ENCODE measurements at regions not wholly inside any gene's neighbourhood (a gene's known extent, or its start where the extent isn't known, plus 50 kb on each side); places are given as distances from the start of the nearest gene placed in this dataset.

GRCh38 chr21:35625576-35625975, 434.8 kb downstream of the SETD4 start:
- Histone ChIP-seq H3K27me3 (ENCODE audit: control insufficient read depth in 1 of 2, insufficient read depth in 2 of 2, low read length in 2 of 2) (no peaks in the 10 kb centered on the region), H3K9me3 (ENCODE audit: control insufficient read depth in 2 of 2, low read length in 2 of 2) (no peaks in the 10 kb centered on the region), H3K36me3 (ENCODE audit: control insufficient read depth in 2 of 2, insufficient read depth in 2 of 2, low read length in 2 of 2) (no peaks in the 10 kb centered on the region), H3K27ac (ENCODE audit: low read length) (no peak overlapping the region), H3K9ac (ENCODE audit: low read length in 2 of 2) (no peak overlapping the region), H3K4me3 (ENCODE audit: low read length in 2 of 2) (no peak overlapping the region), H3K4me1 (ENCODE audit: control insufficient read depth, insufficient read depth, low read length) (no peaks in the 10 kb centered on the region)

- no peaks in the 10 kb centered on the region for H3K36me3 ChIP-seq (ENCODE audit: control insufficient read depth in 2 of 2, insufficient read depth in 2 of 2, low read length in 2 of 2)
- H3K27ac ChIP-seq (ENCODE audit: low read length): no peak overlapping the region
- H3K4me1 ChIP-seq (ENCODE audit: control insufficient read depth, insufficient read depth, low read length): no peaks in the 10 kb centered on the region
- no peaks in the 10 kb centered on the region for H3K9me3 ChIP-seq (ENCODE audit: control insufficient read depth in 2 of 2, low read length in 2 of 2)
- no peak overlapping the region for H3K4me3 ChIP-seq (ENCODE audit: low read length in 2 of 2)
- H3K27me3 ChIP-seq (ENCODE audit: control insufficient read depth in 1 of 2, insufficient read depth in 2 of 2, low read length in 2 of 2): no peaks in the 10 kb centered on the region
- H3K9ac ChIP-seq (ENCODE audit: low read length in 2 of 2): no peak overlapping the region
Observed at GRCh38 chr21:35624901-35625300, 435.4 kb downstream of the SETD4 start.

- H3K4me3 ChIP-seq (ENCODE audit: low read length in 2 of 2): no peak overlapping the region
- H3K27me3 ChIP-seq (ENCODE audit: control insufficient read depth in 1 of 2, insufficient read depth in 2 of 2, low read length in 2 of 2): no peaks in the 10 kb centered on the region
- H3K9ac ChIP-seq (ENCODE audit: low read length in 2 of 2): no peak overlapping the region
Observed at GRCh38 chr21:35622612-35623011, 437.7 kb downstream of the SETD4 start.

GRCh38 chr21:35619184-35619583, 441.1 kb downstream of the SETD4 start:
- no peak overlapping the region for H3K4me3 ChIP-seq (ENCODE audit: low read length in 2 of 2)
- H3K4me1 ChIP-seq (ENCODE audit: control insufficient read depth, insufficient read depth, low read length): no peaks in the 10 kb centered on the region
- H3K36me3 ChIP-seq (ENCODE audit: control insufficient read depth in 2 of 2, insufficient read depth in 2 of 2, low read length in 2 of 2): no peaks in the 10 kb centered on the region
- H3K9me3 ChIP-seq (ENCODE audit: control insufficient read depth in 2 of 2, low read length in 2 of 2): no peaks in the 10 kb centered on the region
- H3K9ac ChIP-seq (ENCODE audit: low read length in 2 of 2): no peak overlapping the region
- H3K27me3 ChIP-seq (ENCODE audit: control insufficient read depth in 1 of 2, insufficient read depth in 2 of 2, low read length in 2 of 2): peaks cover 0 to 4% of the 10 kb centered on the region in 2 donors
- H3K27ac ChIP-seq (ENCODE audit: low read length): no peak overlapping the region

More at GRCh38 chr21:35622612-35623011, 437.7 kb downstream of the SETD4 start:
- no peaks in the 10 kb centered on the region for H3K9me3 ChIP-seq (ENCODE audit: control insufficient read depth in 2 of 2, low read length in 2 of 2)
- no peak overlapping the region for H3K27ac ChIP-seq (ENCODE audit: low read length)
- no peaks in the 10 kb centered on the region for H3K36me3 ChIP-seq (ENCODE audit: control insufficient read depth in 2 of 2, insufficient read depth in 2 of 2, low read length in 2 of 2)
- H3K4me1 ChIP-seq (ENCODE audit: control insufficient read depth, insufficient read depth, low read length): no peaks in the 10 kb centered on the region

GRCh38 chr21:35617491-35617890, 442.8 kb downstream of the SETD4 start:
- Histone ChIP-seq H3K27ac (ENCODE audit: low read length) (no peak overlapping the region), H3K4me1 (ENCODE audit: control insufficient read depth, insufficient read depth, low read length) (no peaks in the 10 kb centered on the region), H3K27me3 (ENCODE audit: control insufficient read depth in 1 of 2, insufficient read depth in 2 of 2, low read length in 2 of 2) (peaks cover 0 to 5% of the 10 kb centered on the region in 2 donors), H3K4me3 (ENCODE audit: low read length in 2 of 2) (no peak overlapping the region), H3K9ac (ENCODE audit: low read length in 2 of 2) (no peak overlapping the region), H3K9me3 (ENCODE audit: control insufficient read depth in 2 of 2, low read length in 2 of 2) (no peaks in the 10 kb centered on the region), H3K36me3 (ENCODE audit: control insufficient read depth in 2 of 2, insufficient read depth in 2 of 2, low read length in 2 of 2) (no peaks in the 10 kb centered on the region)

- Histone ChIP-seq H3K4me1 (ENCODE audit: control insufficient read depth, insufficient read depth, low read length) (no peaks in the 10 kb centered on the region), H3K9ac (ENCODE audit: low read length in 2 of 2) (no peak overlapping the region), H3K36me3 (ENCODE audit: control insufficient read depth in 2 of 2, insufficient read depth in 2 of 2, low read length in 2 of 2) (no peaks in the 10 kb centered on the region), H3K9me3 (ENCODE audit: control insufficient read depth in 2 of 2, low read length in 2 of 2) (no peaks in the 10 kb centered on the region), H3K27ac (ENCODE audit: low read length) (no peak overlapping the region), H3K4me3 (ENCODE audit: low read length in 2 of 2) (no peak overlapping the region), H3K27me3 (ENCODE audit: control insufficient read depth in 1 of 2, insufficient read depth in 2 of 2, low read length in 2 of 2) (peaks cover 0 to 5% of the 10 kb centered on the region in 2 donors)
Observed at GRCh38 chr21:35616090-35616489, 444.2 kb downstream of the SETD4 start.

- H3K9me3 ChIP-seq (ENCODE audit: control insufficient read depth in 2 of 2, low read length in 2 of 2): no peaks in the 10 kb centered on the region
- H3K4me3 ChIP-seq (ENCODE audit: low read length in 2 of 2): no peak overlapping the region
- no peaks in the 10 kb centered on the region for H3K36me3 ChIP-seq (ENCODE audit: control insufficient read depth in 2 of 2, insufficient read depth in 2 of 2, low read length in 2 of 2)
- peaks cover 0 to 6% of the 10 kb centered on the region in 2 donors for H3K27me3 ChIP-seq (ENCODE audit: control insufficient read depth in 1 of 2, insufficient read depth in 2 of 2, low read length in 2 of 2)
- no peak overlapping the region for H3K27ac ChIP-seq (ENCODE audit: low read length)
- no peaks in the 10 kb centered on the region for H3K4me1 ChIP-seq (ENCODE audit: control insufficient read depth, insufficient read depth, low read length)
- H3K9ac ChIP-seq (ENCODE audit: low read length in 2 of 2): no peak overlapping the region
Observed at GRCh38 chr21:35615325-35615724, 445.0 kb downstream of the SETD4 start.

GRCh38 chr21:35614396-35614921, 445.9 kb downstream of the SETD4 start:
- Histone ChIP-seq H3K27ac (ENCODE audit: low read length) (no peak overlapping the region), H3K4me3 (ENCODE audit: low read length in 2 of 2) (no peak overlapping the region), H3K27me3 (ENCODE audit: control insufficient read depth in 1 of 2, insufficient read depth in 2 of 2, low read length in 2 of 2) (peaks cover 0 to 6% of the 10 kb centered on the region in 2 donors), H3K36me3 (ENCODE audit: control insufficient read depth in 2 of 2, insufficient read depth in 2 of 2, low read length in 2 of 2) (no peaks in the 10 kb centered on the region), H3K4me1 (ENCODE audit: control insufficient read depth, insufficient read depth, low read length) (no peaks in the 10 kb centered on the region), H3K9ac (ENCODE audit: low read length in 2 of 2) (no peak overlapping the region), H3K9me3 (ENCODE audit: control insufficient read depth in 2 of 2, low read length in 2 of 2) (no peaks in the 10 kb centered on the region)

GRCh38 chr21:35611708-35612132, 448.6 kb downstream of the SETD4 start:
- Histone ChIP-seq H3K4me1 (ENCODE audit: control insufficient read depth, insufficient read depth, low read length) (no peaks in the 10 kb centered on the region), H3K9me3 (ENCODE audit: control insufficient read depth in 2 of 2, low read length in 2 of 2) (no peaks in the 10 kb centered on the region), H3K36me3 (ENCODE audit: control insufficient read depth in 2 of 2, insufficient read depth in 2 of 2, low read length in 2 of 2) (no peaks in the 10 kb centered on the region), H3K9ac (ENCODE audit: low read length in 2 of 2) (no peak overlapping the region), H3K27me3 (ENCODE audit: control insufficient read depth in 1 of 2, insufficient read depth in 2 of 2, low read length in 2 of 2) (peaks cover 0 to 6% of the 10 kb centered on the region in 2 donors), H3K27ac (ENCODE audit: low read length) (no peak overlapping the region), H3K4me3 (ENCODE audit: low read length in 2 of 2) (no peak overlapping the region)

- Histone ChIP-seq H3K9ac (ENCODE audit: low read length in 2 of 2) (no peak overlapping the region), H3K36me3 (ENCODE audit: control insufficient read depth in 2 of 2, insufficient read depth in 2 of 2, low read length in 2 of 2) (no peaks in the 10 kb centered on the region), H3K27ac (ENCODE audit: low read length) (no peak overlapping the region), H3K4me3 (ENCODE audit: low read length in 2 of 2) (no peak overlapping the region), H3K9me3 (ENCODE audit: control insufficient read depth in 2 of 2, low read length in 2 of 2) (no peaks in the 10 kb centered on the region), H3K4me1 (ENCODE audit: control insufficient read depth, insufficient read depth, low read length) (no peaks in the 10 kb centered on the region), H3K27me3 (ENCODE audit: control insufficient read depth in 1 of 2, insufficient read depth in 2 of 2, low read length in 2 of 2) (peaks cover 0 to 3% of the 10 kb centered on the region in 2 donors)
Observed at GRCh38 chr21:35609263-35609662, 451.1 kb downstream of the SETD4 start.

GRCh38 chr21:35607406-35607805, 452.9 kb downstream of the SETD4 start:
- H3K4me1 ChIP-seq (ENCODE audit: control insufficient read depth, insufficient read depth, low read length): no peaks in the 10 kb centered on the region
- no peaks in the 10 kb centered on the region for H3K36me3 ChIP-seq (ENCODE audit: control insufficient read depth in 2 of 2, insufficient read depth in 2 of 2, low read length in 2 of 2)

More at GRCh38 chr21:35607406-35607805, 452.9 kb downstream of the SETD4 start:
- Histone ChIP-seq H3K27ac (ENCODE audit: low read length) (no peak overlapping the region), H3K9me3 (ENCODE audit: control insufficient read depth in 2 of 2, low read length in 2 of 2) (no peaks in the 10 kb centered on the region), H3K9ac (ENCODE audit: low read length in 2 of 2) (no peak overlapping the region), H3K27me3 (ENCODE audit: control insufficient read depth in 1 of 2, insufficient read depth in 2 of 2, low read length in 2 of 2) (peaks cover 0 to 4% of the 10 kb centered on the region in 2 donors), H3K4me3 (ENCODE audit: low read length in 2 of 2) (no peak overlapping the region)
